ENCODE measurements at regions not wholly inside any gene's neighbourhood (a gene's known extent, or its start where the extent isn't known, plus 50 kb on each side); places are given as distances from the start of the nearest gene placed in this dataset.
"Not testable (repeated sequence)": the region's sequence is repeated elsewhere in the genome, so short reads cannot be mapped to it uniquely, and the experiment has no call there.

DNA sequence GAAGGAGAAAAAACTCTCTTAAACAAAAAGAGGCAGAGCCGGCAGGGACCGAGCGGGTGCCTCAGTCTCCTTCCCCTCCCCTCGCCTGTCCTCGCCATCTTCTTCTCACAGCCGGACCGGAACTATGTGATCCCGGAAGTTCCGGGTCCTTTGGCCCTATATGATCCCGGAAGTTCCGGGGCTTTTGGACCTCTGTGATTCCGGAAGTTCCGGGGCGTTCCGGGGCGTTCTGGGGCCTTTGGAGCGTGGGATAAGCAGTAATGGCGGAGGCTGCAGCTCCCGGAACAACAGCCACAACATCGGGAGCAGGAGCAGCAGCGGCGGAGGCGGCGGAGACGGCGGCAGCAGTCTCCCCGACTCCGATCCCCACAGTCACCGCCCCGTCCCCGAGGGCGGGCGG lies 98.9 kb upstream of the MED14 start:
- Histone ChIP-seq H3K4me3 (no peak overlapping the region), H3K4me1 (no peaks in the 10 kb centered on the region), H3K9me3 (replicated peaks) (no peaks in the 10 kb centered on the region), H3K27ac (no peak overlapping the region), H3K27me3 (no peaks in the 10 kb centered on the region), H3K36me3 (no peaks in the 10 kb centered on the region)
- no peak for DNase-seq

DNA sequence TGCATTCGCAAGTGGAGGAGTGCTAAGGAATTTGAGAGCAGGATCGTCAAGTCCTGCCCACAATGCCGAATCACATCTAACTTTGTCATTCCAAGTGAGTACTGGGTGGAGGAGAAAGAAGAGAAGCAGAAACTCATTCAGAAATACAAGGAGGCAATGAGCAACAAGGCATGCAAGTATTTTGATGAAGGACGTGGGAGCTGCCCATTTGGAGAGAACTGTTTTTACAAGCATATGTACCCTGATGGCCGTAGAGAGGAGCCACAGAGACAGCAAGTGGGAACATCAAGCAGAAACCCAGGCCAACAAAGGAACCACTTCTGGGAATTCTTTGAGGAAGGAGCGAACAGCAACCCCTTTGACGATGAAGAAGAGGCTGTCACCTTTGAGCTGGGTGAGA lies 100.2 kb upstream of the MED14 start:
- H3K4me1 ChIP-seq = no peaks in the 10 kb centered on the region
- H3K27me3 ChIP-seq = no peaks in the 10 kb centered on the region
- no peaks in the 10 kb centered on the region for H3K36me3 ChIP-seq
- no peak overlapping the region for H3K27ac ChIP-seq
- H3K4me3 ChIP-seq = no peak overlapping the region
- no peak for DNase-seq
- H3K9me3 ChIP-seq (replicated peaks) = no peaks in the 10 kb centered on the region

DNA sequence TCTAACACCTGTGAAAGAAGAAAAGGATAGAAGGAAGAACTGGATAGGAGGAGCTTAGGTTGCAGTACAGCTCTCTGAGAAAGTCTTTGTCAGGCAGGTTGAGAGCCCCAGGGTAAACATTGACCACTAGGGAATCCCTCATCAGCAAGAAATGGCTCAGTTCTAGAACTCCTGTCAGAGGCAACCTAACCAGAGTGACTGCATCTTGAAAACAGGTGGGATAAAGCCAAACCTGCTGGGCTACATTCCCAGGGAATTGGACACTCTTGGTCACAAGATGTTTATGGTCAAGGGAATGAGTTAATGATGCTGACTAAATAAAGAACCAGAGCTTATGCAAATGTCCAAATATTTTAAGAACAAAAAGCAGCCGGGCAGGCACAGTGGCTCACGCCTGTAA lies 108.3 kb upstream of the MED14 start:
- Histone ChIP-seq H3K9me3 (replicated peaks) (no peaks in the 10 kb centered on the region), H3K27ac (no peak overlapping the region), H3K36me3 (no peaks in the 10 kb centered on the region), H3K4me3 (no peak overlapping the region), H3K27me3 (no peaks in the 10 kb centered on the region), H3K4me1 (no peaks in the 10 kb centered on the region)
- DNase-seq = no peak

DNA sequence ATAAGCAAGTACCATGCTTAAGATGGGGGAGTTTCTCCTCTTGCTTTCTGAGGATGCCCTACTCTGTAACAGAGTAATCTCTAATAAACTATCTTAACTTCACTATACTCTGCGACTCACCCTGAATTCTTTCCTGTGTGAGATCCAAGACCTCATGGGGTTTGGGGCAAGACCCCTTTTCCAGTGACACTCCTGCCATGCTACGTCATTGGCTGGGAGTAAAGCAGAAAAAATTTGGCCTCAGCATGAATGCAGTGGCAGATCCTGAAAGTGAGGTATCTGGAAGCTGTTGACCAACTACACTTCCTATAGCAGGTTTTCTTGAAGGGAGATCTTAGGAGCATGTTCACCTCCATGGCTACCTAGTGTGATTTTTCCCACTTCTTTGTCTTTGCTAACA lies 109.1 kb upstream of the MED14 start:
- H3K4me3 ChIP-seq = no peak overlapping the region
- DNase-seq = no peak

DNA sequence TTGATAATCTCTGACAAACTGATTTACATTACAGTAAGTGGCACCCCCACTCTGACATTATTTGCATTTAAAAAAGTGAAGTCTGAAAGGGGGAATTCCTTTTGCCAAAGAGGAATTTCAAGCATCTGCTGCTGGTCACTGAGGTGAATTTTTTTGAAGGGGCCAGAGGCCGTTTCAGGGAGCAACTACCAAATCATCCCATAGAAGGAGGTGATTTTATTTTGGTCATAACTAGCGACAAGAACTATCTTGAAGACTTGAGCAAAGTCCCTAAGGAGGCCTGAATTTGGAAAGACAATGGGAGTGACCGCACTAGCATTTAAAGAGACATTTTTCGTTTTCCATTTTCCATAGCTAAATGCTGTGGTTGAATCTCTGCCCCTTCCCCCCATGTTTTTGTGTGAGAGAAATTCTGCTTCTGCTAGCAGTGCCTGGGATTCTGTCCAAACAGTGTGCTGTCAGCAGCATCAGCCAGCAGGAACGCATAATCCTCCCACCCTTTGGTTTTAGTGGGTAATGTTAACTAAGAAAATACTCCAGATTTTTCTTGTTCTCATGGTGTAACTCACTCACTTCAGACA lies 110.1 kb upstream of the MED14 start:
- Histone ChIP-seq H3K4me3 (no peak overlapping the region), H3K9me3 (replicated peaks) (no peaks in the 10 kb centered on the region), H3K27ac (no peak overlapping the region; the same call in 1 of the 2 replicates), H3K4me1 (no peaks in the 10 kb centered on the region), H3K36me3 (no peaks in the 10 kb centered on the region), H3K27me3 (no peaks in the 10 kb centered on the region)
- peak in 1 of 2 experiments; percentile 4 for DNase-seq

More for the DNA sequence above, 109.1 kb upstream of the MED14 start:
- Histone ChIP-seq H3K27ac (no peak overlapping the region), H3K27me3 (no peaks in the 10 kb centered on the region), H3K9me3 (replicated peaks) (no peaks in the 10 kb centered on the region), H3K36me3 (no peaks in the 10 kb centered on the region), H3K4me1 (no peaks in the 10 kb centered on the region)

DNA sequence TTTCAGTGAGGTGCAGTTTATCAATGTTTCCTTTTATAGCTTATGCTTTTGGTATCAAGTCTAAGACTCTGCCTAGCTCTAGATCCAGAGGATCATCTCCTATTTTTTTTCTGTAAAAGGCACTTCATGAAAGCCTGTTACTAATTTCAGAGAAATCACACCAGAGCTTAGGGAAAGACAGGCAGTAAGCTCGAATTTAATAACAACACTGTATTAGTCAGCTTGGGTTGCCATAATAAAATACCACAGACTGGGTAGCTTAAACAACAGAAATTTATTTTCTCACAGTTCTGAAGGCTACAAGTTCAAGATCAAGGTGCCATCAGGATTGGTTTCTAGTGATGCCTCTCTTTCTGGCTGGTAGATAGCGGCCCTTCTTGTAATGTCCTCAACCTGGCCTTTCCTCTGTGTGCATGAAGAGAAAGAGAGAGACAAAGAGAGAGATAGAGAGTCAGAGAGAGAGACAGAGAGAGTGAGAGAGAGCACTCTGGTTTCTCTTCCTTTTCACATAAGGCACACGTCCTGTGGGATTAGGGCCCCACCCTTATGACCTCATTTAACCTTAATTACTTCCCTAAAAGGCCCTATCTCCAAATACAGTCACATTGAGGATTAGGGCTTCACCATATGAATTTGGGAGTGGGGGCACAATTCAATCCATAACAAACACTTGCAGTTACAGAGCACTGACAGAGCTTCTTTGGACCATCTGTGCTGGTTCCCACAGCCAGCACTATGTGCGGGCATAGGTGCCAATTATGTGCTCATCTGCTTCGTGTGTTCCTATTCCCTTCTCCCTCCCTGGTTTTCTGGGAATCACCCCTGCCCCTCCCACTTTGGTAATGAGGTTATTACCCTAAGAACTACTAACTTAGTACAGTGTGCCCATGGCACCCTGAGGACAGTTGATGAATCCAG lies 114.8 kb upstream of the MED14 start:
- Histone ChIP-seq H3K4me3 (no peak overlapping the region), H3K27ac (no peak overlapping the region), H3K9me3 (replicated peaks) (no peaks in the 10 kb centered on the region), H3K4me1 (no peaks in the 10 kb centered on the region), H3K36me3 (no peaks in the 10 kb centered on the region), H3K27me3 (no peaks in the 10 kb centered on the region)
- DNase-seq = no peak

DNA sequence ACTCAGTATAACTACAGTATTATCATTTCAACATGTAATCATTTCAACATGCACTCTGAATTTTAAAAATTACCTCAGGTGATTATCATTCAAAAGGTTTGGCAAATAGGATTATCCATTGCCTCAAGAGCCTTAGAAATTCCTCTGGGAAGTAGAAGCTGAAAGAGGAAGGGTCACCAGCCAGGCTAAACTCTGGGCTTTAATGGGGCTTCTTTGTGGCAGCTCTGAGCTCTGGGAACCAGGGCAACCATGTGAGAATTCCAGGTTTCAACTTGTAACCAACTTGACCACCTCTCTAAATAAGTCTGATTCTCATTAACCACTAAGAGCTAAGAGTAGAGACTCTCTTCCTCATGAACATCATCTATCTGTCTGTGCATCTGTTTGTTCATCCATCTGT lies 117.2 kb upstream of the MED14 start:
- Histone ChIP-seq H3K27ac (no peak overlapping the region), H3K4me3 (no peak overlapping the region), H3K4me1 (no peaks in the 10 kb centered on the region), H3K9me3 (replicated peaks) (no peaks in the 10 kb centered on the region), H3K36me3 (no peaks in the 10 kb centered on the region), H3K27me3 (no peaks in the 10 kb centered on the region)
- DNase-seq = no peak

DNA sequence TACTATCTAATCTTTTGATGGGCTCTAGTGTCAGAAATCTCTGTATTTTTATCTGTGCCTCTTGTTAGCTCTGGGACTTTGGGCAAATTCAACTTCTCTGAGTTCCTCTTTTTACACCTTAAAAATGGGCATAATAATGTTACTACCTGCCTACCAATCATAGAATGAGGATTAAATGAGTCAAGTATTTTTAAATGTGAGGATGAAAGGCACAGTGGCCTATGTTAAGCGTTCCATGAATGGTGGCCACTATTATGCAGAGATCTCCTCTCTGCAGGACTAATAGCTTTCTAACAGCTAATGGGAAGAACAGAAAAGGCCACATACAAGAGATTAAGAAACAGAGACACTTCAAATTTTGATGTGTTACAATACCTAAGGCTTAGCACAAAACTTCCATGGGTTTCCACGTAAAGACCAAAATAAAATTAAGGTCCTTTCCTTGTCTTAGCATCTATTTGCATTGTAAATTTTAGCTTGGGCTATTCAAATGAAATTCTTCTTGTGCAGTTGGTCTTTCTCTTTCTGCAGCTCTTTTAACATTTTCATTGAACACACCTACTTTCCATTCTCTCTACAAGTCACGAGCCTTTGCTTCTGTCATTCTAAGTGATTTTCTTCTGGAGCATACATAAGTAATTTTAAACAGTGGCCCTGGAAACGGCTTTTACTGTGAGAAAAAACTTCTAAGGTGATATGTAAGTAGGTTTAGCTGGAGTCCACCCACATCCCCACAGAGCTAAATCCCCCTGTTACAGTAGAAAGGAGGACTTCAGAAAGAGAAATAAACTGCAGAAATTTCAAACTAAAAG lies 117.9 kb upstream of the MED14 start:
- Histone ChIP-seq H3K27ac (no peak overlapping the region), H3K4me1 (no peaks in the 10 kb centered on the region), H3K36me3 (no peaks in the 10 kb centered on the region), H3K27me3 (no peaks in the 10 kb centered on the region), H3K4me3 (no peak overlapping the region), H3K9me3 (replicated peaks) (no peaks in the 10 kb centered on the region)
- no peak for DNase-seq

DNA sequence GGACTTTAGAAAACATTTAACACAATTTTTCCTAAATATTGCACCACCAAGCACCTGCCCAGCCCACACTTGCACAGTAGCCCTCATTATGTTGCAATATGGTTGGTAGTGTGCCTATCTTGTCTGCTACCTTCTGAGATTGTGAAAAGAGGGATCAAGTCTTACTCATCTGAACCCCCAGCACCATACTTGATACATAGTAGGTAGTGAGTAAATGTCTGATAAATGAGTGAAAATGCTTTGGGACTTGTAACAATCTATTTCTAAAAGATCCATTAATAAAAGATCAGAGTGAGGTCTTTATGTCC lies 118.4 kb upstream of the MED14 start:
- no peak overlapping the region for H3K4me3 ChIP-seq
- H3K9me3 ChIP-seq (replicated peaks) = no peaks in the 10 kb centered on the region
- DNase-seq = no peak
- no peaks in the 10 kb centered on the region for H3K4me1 ChIP-seq
- H3K36me3 ChIP-seq = no peaks in the 10 kb centered on the region
- H3K27me3 ChIP-seq = no peaks in the 10 kb centered on the region
- no peak overlapping the region for H3K27ac ChIP-seq

DNA sequence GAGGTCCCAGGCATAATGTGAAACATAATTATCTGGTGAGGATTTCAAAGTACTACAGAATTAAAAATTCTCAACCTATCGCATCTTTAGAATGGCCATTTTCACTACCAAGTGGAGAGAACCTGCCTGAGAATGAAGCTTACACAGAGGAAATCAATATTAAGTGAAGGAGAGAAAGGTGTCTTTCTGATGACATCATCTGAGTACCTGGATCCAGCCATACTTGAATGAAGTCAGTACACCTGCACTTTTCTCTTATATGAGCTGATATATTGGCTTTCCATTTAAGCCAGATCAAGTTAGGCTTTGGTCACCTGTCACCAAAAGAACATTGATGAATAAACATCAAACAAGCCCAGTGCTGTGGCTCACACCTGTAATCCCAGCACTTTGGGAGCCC lies 118.9 kb upstream of the MED14 start:
- H3K27ac ChIP-seq = no peak overlapping the region
- DNase-seq = no peak
- H3K27me3 ChIP-seq = no peaks in the 10 kb centered on the region
- no peaks in the 10 kb centered on the region for H3K9me3 ChIP-seq (replicated peaks)
- no peak overlapping the region for H3K4me3 ChIP-seq
- no peaks in the 10 kb centered on the region for H3K36me3 ChIP-seq
- no peaks in the 10 kb centered on the region for H3K4me1 ChIP-seq

DNA sequence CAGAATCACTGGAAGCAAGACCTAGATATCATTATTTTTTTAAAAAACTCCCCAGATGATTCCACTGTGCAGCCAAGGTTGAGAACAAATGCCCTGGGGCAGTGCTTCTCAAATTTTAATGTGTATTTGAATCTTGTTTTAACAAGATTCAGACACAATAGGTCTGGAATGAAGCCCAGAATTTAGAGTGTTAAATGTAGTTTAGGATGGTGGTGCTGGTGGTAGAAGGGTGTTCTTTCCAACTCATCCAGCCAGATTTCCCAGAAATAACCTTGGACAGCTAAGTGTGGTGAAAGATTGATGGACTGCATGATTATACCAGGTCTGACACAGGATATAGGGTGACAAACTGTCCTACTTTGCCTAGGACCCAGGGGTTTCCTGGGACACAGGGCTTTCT lies 120.1 kb upstream of the MED14 start:
- no peaks in the 10 kb centered on the region for H3K27me3 ChIP-seq
- no peak for DNase-seq
- no peaks in the 10 kb centered on the region for H3K9me3 ChIP-seq (replicated peaks)
- no peaks in the 10 kb centered on the region for H3K36me3 ChIP-seq
- H3K4me3 ChIP-seq = no peak overlapping the region
- H3K27ac ChIP-seq = no peak overlapping the region
- H3K4me1 ChIP-seq = no peaks in the 10 kb centered on the region

DNA sequence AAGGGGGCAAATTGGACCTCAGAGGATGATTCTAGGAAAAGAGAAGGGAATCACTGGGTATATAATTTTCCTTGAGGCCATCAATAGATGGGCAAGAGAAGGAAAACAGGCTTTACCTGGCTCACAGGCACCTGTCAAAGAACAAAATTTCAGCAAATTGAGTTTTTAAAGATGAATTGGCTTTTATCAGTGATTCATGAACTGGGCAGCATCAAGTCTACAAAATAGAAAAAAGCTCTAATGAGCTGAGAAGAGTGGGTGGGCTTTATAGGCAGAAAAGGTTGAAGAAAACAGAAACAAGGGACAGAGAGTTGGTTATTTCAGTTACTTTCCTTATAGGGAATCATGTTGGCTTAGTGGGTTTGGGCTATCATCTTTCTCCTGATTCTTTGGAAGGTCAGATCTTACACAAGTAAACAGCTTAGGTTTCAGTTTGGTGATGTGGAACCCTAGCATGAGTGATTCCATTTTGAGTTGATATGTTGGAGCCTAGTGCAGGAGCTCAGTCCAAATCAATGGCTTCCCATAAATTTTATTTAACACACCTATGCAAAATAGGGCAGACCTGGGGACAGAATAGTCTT lies 120.7 kb upstream of the MED14 start:
- H3K9me3 ChIP-seq (replicated peaks) = no peaks in the 10 kb centered on the region
- H3K27ac ChIP-seq = no peak overlapping the region
- no peaks in the 10 kb centered on the region for H3K27me3 ChIP-seq
- H3K4me1 ChIP-seq = no peaks in the 10 kb centered on the region
- no peak overlapping the region for H3K4me3 ChIP-seq
- no peak for DNase-seq
- H3K36me3 ChIP-seq = no peaks in the 10 kb centered on the region

DNA sequence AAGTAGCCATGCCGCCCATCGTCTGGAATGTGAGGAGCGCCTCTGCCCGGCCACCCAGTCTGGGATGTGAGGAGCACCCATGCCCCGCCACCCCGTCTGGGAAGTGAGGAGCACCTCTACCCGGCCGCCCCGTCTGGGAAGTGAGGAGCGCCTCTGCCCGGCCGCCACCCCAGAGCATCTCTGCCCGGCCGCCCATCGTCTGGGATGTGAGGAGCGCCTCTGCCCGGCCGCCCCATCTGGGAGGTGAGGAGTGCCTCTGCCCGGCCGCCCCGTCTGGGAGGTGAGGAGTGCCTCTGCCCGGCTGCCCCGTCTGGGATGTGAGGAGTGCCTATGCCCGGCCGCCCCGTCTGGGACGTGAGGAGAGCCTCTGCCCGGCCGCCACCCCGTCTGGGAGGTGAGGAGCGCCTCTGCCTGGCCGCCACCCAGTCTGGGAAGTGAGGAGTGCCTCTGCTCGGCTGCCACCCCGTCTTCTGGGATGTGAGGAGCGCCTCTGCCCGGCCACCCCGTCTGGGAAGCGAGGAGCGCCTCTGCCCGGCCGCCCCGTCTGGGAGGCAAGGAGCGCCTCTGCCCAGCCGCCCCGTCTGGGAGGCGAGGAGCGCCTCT lies 126.7 kb upstream of the MED14 start:
- H3K9me3 ChIP-seq (replicated peaks); H3K4me3 ChIP-seq; DNase-seq; H3K27ac ChIP-seq; H3K27me3 ChIP-seq; H3K4me1 ChIP-seq; H3K36me3 ChIP-seq: not testable (repeated sequence)

DNA sequence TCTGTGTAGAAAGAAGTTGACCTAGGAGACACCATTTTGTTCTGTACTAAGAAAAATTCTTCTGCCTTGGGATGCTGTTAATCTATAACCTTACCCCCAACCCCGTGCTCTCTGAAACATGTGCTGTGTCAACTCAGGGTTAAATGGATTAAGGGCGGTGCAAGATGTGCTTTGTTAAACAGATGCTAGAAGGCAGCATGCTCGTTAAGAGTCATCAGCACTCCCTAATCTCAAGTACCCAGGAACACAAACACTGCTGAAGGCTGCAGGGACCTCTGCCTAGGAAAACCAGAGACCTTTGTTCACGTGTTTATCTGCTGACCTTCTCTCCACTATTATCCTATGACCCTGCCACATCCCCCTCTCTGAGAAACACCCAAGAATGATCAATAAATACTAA lies 127.9 kb upstream of the MED14 start:
- not testable (repeated sequence) for H3K27me3 ChIP-seq; H3K4me3 ChIP-seq; DNase-seq; H3K4me1 ChIP-seq; H3K36me3 ChIP-seq; H3K9me3 ChIP-seq (replicated peaks); H3K27ac ChIP-seq

DNA sequence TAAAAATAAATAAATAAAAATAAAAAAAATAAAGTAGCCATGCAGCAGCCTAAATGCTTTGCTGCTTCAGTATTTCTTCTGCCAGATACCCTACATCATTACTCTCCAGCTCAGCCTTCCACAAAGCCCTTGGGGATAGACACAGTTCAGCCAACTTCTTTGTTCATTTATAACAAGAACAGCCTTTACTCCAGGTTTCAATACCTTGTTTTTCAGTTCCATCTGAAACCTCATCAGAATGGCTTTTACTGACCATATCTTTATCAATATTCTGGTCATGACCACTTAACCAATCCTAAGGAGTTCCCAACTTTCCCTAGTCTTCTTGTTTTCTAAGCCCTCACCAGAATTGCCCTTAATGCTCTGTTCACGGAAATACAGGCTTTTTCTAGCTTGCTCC lies 128.3 kb upstream of the MED14 start:
- no peaks in the 10 kb centered on the region for H3K9me3 ChIP-seq (replicated peaks)
- no peaks in the 10 kb centered on the region for H3K27me3 ChIP-seq
- no peaks in the 10 kb centered on the region for H3K4me1 ChIP-seq
- no peak overlapping the region for H3K27ac ChIP-seq
- no peak overlapping the region for H3K4me3 ChIP-seq
- no peak for DNase-seq
- H3K36me3 ChIP-seq = no peaks in the 10 kb centered on the region
